SK-N-SH treated with all-trans-retinoic acid at 6 μM for 48 hours (cell line): ENCODE measurements at regions not wholly inside any gene's neighbourhood (a gene's known extent, or its start where the extent isn't known, plus 50 kb on each side); places are given as distances from the start of the nearest gene placed in this dataset.

Experiments
- ARNTL ChIP-seq: fragments of 450-650 bp; formaldehyde crosslinking; IDR thresholded peaks from 2 replicates; pipeline ENCODE4 v1.5.0; 2020; ENCODE audit warnings: low read depth, mild to moderate bottlenecking, moderate library complexity, borderline replicate concordance
- CSDC2 ChIP-seq: fragments of 250-450 bp; sonication (Bioruptor Pico); IDR thresholded peaks from 2 replicates; pipeline ENCODE4 v1.5.0; 2020; ENCODE audit warnings: mild to moderate bottlenecking, moderate library complexity
- OSR1 ChIP-seq: fragments of 250-450 bp; sonication (Bioruptor Pico); IDR thresholded peaks from 2 replicates; pipeline ENCODE4 v1.8.0; 2022; ENCODE audit warnings: moderate library complexity, mild to moderate bottlenecking, inconsistent platforms
- RARB ChIP-seq: fragments of 250-450 bp; sonication (Bioruptor Pico); IDR thresholded peaks from 2 replicates; pipeline ENCODE4 v1.8.0; 2021; ENCODE audit warnings: mild to moderate bottlenecking, moderate library complexity
- TOX ChIP-seq: fragments of 250-450 bp; sonication (Bioruptor Pico); IDR thresholded peaks from 2 replicates; pipeline ENCODE4 v1.8.0; 2021; ENCODE audit warnings: mild to moderate bottlenecking, moderate library complexity, borderline replicate concordance
- ZFP3 ChIP-seq: fragments of 250-450 bp; sonication (Bioruptor Pico); IDR thresholded peaks from 2 replicates; pipeline ENCODE4 v1.5.0; 2020; ENCODE audit warnings: mild to moderate bottlenecking, moderate library complexity
- ZFP30 ChIP-seq: fragments of 450-650 bp; formaldehyde crosslinking; IDR thresholded peaks from 2 replicates; pipeline ENCODE4 v1.5.0; 2022; ENCODE audit warnings: mild to moderate bottlenecking, moderate library complexity
- ZNF565 ChIP-seq: fragments of 450-650 bp; formaldehyde crosslinking; conservative IDR thresholded peaks from 2 replicates; pipeline ENCODE4 v1.5.0; 2020; ENCODE audit warnings: low read depth, mild to moderate bottlenecking, moderate library complexity
- ZNF70 ChIP-seq: fragments of 450-650 bp; formaldehyde crosslinking; IDR thresholded peaks from 2 replicates; pipeline ENCODE4 v1.5.0; 2020; ENCODE audit warnings: mild to moderate bottlenecking, moderate library complexity
- TF ChIP-seq, protein P1 (sequence below): fragments of 250-450 bp; sonication (Bioruptor Pico); IDR thresholded peaks from 2 replicates; pipeline ENCODE4 v1.8.0; 2020; ENCODE audit warnings: mild to moderate bottlenecking, moderate library complexity, borderline replicate concordance
- TF ChIP-seq, protein P2 (sequence below): fragments of 250-450 bp; sonication (Bioruptor Pico); IDR thresholded peaks from 2 replicates; pipeline ENCODE4 v1.5.1; 2021; ENCODE audit warnings: mild to moderate bottlenecking, moderate library complexity
- TF ChIP-seq, protein P3 (sequence below): fragments of 250-450 bp; sonication (Bioruptor Pico); IDR thresholded peaks from 2 replicates; pipeline ENCODE4 v1.5.1; 2020; ENCODE audit warnings: low read depth, mild to moderate bottlenecking, moderate library complexity
- TF ChIP-seq, protein P4 (sequence below): fragments of 250-450 bp; sonication (Bioruptor Pico); IDR thresholded peaks from 2 replicates; pipeline ENCODE4 v1.8.0; 2021; ENCODE audit warnings: low read depth, mild to moderate bottlenecking, moderate library complexity, borderline replicate concordance

DNA sequence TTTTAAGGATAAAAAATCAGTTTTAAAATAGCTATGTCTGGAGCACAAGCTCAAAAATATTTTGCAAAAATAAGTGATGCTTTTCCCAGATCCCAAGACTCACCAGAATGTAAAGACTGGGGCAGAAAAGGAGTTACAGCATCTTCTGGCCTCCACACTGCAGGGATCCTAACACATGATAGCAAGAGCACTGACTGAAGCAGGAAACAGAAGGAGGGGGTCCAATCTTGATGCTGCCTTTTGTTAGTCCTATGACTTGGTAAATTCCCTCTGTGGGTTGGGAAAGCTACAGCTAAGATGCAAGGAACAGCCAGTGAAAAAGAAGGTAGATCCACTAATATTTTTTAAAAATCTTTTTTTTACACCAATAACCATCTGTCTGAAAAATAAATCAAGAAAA lies 54.2 kb upstream of the TNR start:
- TF ChIP-seq ZNF70 (CRISPR knock-in tag) (no peak), RARB (no peak), ZNF565 (CRISPR knock-in tag) (no peak), ZFP30 (CRISPR knock-in tag) (no peak), ARNTL (CRISPR knock-in tag) (no peak), ZFP3 (CRISPR knock-in tag) (no peak), CSDC2 (CRISPR knock-in tag) (no peak), TOX (no peak), OSR1 (CRISPR knock-in tag) (no peak)
- TF ChIP-seq, protein P1, sequence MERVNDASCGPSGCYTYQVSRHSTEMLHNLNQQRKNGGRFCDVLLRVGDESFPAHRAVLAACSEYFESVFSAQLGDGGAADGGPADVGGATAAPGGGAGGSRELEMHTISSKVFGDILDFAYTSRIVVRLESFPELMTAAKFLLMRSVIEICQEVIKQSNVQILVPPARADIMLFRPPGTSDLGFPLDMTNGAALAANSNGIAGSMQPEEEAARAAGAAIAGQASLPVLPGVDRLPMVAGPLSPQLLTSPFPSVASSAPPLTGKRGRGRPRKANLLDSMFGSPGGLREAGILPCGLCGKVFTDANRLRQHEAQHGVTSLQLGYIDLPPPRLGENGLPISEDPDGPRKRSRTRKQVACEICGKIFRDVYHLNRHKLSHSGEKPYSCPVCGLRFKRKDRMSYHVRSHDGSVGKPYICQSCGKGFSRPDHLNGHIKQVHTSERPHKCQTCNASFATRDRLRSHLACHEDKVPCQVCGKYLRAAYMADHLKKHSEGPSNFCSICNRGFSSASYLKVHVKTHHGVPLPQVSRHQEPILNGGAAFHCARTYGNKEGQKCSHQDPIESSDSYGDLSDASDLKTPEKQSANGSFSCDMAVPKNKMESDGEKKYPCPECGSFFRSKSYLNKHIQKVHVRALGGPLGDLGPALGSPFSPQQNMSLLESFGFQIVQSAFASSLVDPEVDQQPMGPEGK: no peak
- TF ChIP-seq, protein P2, sequence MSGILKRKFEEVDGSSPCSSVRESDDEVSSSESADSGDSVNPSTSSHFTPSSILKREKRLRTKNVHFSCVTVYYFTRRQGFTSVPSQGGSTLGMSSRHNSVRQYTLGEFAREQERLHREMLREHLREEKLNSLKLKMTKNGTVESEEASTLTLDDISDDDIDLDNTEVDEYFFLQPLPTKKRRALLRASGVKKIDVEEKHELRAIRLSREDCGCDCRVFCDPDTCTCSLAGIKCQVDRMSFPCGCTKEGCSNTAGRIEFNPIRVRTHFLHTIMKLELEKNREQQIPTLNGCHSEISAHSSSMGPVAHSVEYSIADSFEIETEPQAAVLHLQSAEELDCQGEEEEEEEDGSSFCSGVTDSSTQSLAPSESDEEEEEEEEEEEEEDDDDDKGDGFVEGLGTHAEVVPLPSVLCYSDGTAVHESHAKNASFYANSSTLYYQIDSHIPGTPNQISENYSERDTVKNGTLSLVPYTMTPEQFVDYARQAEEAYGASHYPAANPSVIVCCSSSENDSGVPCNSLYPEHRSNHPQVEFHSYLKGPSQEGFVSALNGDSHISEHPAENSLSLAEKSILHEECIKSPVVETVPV: no peak
- TF ChIP-seq, protein P3, sequence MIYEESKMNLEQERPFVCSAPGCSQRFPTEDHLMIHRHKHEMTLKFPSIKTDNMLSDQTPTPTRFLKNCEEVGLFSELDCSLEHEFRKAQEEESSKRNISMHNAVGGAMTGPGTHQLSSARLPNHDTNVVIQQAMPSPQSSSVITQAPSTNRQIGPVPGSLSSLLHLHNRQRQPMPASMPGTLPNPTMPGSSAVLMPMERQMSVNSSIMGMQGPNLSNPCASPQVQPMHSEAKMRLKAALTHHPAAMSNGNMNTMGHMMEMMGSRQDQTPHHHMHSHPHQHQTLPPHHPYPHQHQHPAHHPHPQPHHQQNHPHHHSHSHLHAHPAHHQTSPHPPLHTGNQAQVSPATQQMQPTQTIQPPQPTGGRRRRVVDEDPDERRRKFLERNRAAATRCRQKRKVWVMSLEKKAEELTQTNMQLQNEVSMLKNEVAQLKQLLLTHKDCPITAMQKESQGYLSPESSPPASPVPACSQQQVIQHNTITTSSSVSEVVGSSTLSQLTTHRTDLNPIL (CRISPR knock-in tag): no peak
- TF ChIP-seq, protein P4, sequence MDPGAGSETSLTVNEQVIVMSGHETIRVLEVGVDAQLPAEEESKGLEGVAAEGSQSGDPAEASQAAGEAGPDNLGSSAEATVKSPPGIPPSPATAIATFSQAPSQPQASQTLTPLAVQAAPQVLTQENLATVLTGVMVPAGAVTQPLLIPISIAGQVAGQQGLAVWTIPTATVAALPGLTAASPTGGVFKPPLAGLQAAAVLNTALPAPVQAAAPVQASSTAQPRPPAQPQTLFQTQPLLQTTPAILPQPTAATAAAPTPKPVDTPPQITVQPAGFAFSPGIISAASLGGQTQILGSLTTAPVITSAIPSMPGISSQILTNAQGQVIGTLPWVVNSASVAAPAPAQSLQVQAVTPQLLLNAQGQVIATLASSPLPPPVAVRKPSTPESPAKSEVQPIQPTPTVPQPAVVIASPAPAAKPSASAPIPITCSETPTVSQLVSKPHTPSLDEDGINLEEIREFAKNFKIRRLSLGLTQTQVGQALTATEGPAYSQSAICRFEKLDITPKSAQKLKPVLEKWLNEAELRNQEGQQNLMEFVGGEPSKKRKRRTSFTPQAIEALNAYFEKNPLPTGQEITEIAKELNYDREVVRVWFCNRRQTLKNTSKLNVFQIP (CRISPR knock-in tag): no peak
